Panc1 (cell line): ENCODE measurements at regions not wholly inside any gene's neighbourhood (a gene's known extent, or its start where the extent isn't known, plus 50 kb on each side); places are given as distances from the start of the nearest gene placed in this dataset.

Source experiments
- ATAC-seq: fragments of 200-7000 bp; cut with Tn5 transposase; 2 replicates; pipeline ENCODE4 v1.9.1; 2020; ENCODE audit warnings: mild to moderate bottlenecking, moderate library complexity
- BruUV-seq: library from RNA; stranded (reverse); fragments of 400-500 nt; replicated peaks from 2 replicates; lab custom pipeline; 2021; lab: Mats Ljungman, UMichigan
- CTCF ChIA-PET: fragments of 300-600 bp; sonication (Branson Sonifier 250); formaldehyde crosslinking; loops from one replicate; lab custom pipeline; 2022; ENCODE audit warnings: antibody characterized with exemption; lab: Charles Lee
- POLR2A ChIA-PET: fragments of 300-600 bp; sonication (Branson Sonifier 250); formaldehyde crosslinking; loops from one replicate; lab custom pipeline; 2022; ENCODE audit warnings: antibody characterized with exemption; lab: Charles Lee
- DNase-seq: peaks from one replicate; pipeline ENCODE4 v3.0.0-alpha.2; 2010; ENCODE audit warnings: low read depth, low spot score
- H3K27ac ChIP-seq: 2 replicates; pipeline ENCODE4 v1.5.1; 2011; ENCODE audit warnings: mild to moderate bottlenecking, low read length, inconsistent platforms
- H3K27me3 ChIP-seq: fragments of 200-500 bp; sonication (Bioruptor generic); 2 replicates; pipeline ENCODE4 v1.6.0; 2014; ENCODE audit warnings: low read length, inconsistent platforms; ENCODE audit not compliant: control insufficient read depth, insufficient read depth
- H3K36me3 ChIP-seq: fragments of 200-500 bp; sonication (Bioruptor generic); 2 replicates; pipeline ENCODE4 v1.5.1; 2014; ENCODE audit warnings: inconsistent platforms, mild to moderate bottlenecking, low read length, moderate library complexity; ENCODE audit not compliant: control insufficient read depth, insufficient read depth
- H3K4me1 ChIP-seq: 2 replicates; pipeline ENCODE4 v1.5.1; 2011; ENCODE audit warnings: inconsistent platforms, mild to moderate bottlenecking, low read length, moderate library complexity; ENCODE audit not compliant: control insufficient read depth, insufficient read depth
- H3K4me3 ChIP-seq, 2 experiments: 2 replicates each; pipeline ENCODE4 v1.5.1; 2011 to 2012; ENCODE audit warnings: low read depth in 2 of 2, low read length in 2 of 2, mild to moderate bottlenecking in 2 of 2, inconsistent platforms in 1 of 2, moderate library complexity in 1 of 2
- H3K9me3 ChIP-seq: fragments of 200-500 bp; sonication (Bioruptor generic); 2 replicates; pipeline ENCODE4 v1.5.1; 2014; ENCODE audit warnings: low read depth, mild to moderate bottlenecking, inconsistent platforms, low read length, moderate library complexity; ENCODE audit not compliant: control insufficient read depth, insufficient read depth
- CTCF ChIP-seq: fragments of 450-650 bp; IDR thresholded peaks from 2 replicates; pipeline ENCODE4 v1.5.1; 2017; ENCODE audit warnings: mild to moderate bottlenecking
- POLR2AphosphoS5 ChIP-seq: IDR thresholded peaks from 2 replicates; pipeline ENCODE4 v1.6.1; 2012; ENCODE audit warnings: mild to moderate bottlenecking, low read depth, low read length, moderate library complexity
- REST ChIP-seq, 2 experiments: IDR thresholded peaks; 2 replicates each; pipeline ENCODE4 v1.6.1; 2011 to 2012; ENCODE audit warnings: low read depth in 2 of 2, control low read depth in 1 of 2, low read length in 1 of 2, mild to moderate bottlenecking in 1 of 2, moderate library complexity in 1 of 2; ENCODE audit not compliant: insufficient read depth in 1 of 2
- SIN3A ChIP-seq: IDR thresholded peaks from 2 replicates; pipeline ENCODE4 v1.6.1; 2012; ENCODE audit warnings: low read depth, mild to moderate bottlenecking, low read length, moderate library complexity, borderline replicate concordance; ENCODE audit not compliant: insufficient read depth
- TCF7L2 ChIP-seq: IDR thresholded peaks from 2 replicates; pipeline ENCODE4 v1.6.1; 2011; ENCODE audit warnings: mild to moderate bottlenecking, low read depth, low read length, inconsistent platforms
- in situ Hi-C: cut with HindIII; loops from 2 replicates; pipeline ENCODE4 v1.10.0; 2016; ENCODE audit warnings: low sequenced_read_pairs, low pct_unique_long_range_greater_than_20kb
- intact Hi-C: fragments of 100-400 bp; cut with micrococcal nuclease; formaldehyde crosslinking; loops from one replicate; pipeline ENCODE4 v1.10.0; 2022; ENCODE audit not compliant: unreplicated experiment

- H3K27ac ChIP-seq = no peak overlapping the region
- H3K36me3 ChIP-seq = no peaks in the 10 kb centered on the region
- no peaks in the 10 kb centered on the region for H3K27me3 ChIP-seq
- in situ Hi-C loops (no loop called here), intact Hi-C loops (no loop called here)
- DNase-seq (no peak), ATAC-seq (no peak)
- no peaks in the 10 kb centered on the region for H3K4me1 ChIP-seq
- no peaks in the 10 kb centered on the region for H3K9me3 ChIP-seq
- no peak overlapping the region for H3K4me3 ChIP-seq
- CTCF ChIA-PET = no interaction called here
- no TSS peak for BruUV-seq
- TF ChIP-seq POLR2AphosphoS5 = no peak
- TF ChIP-seq REST (IDR thresholded peaks at IDR 0.05; ENCODE audit: insufficient read depth in 1 of 2, low read depth in 2 of 2, low read length in 1 of 2) = no peak
- TF ChIP-seq TCF7L2 = no peak
- TF ChIP-seq CTCF = no peak
- TF ChIP-seq SIN3A = no peak
- POLR2A ChIA-PET = no interaction called here
Measured at GRCh38 chr4:147327322-147327721, 153.6 kb upstream of the EDNRA start.

GRCh38 chr4:147328189-147328588 is 152.7 kb upstream of the EDNRA start:
- TF ChIP-seq CTCF (no peak), POLR2AphosphoS5 (no peak), TCF7L2 (no peak), REST (IDR thresholded peaks at IDR 0.05; ENCODE audit: insufficient read depth in 1 of 2, low read depth in 2 of 2, low read length in 1 of 2) (no peak), SIN3A (no peak)
- no peaks in the 10 kb centered on the region for H3K9me3 ChIP-seq
- in situ Hi-C loops = no loop called here
- no TSS peak for BruUV-seq
- CTCF ChIA-PET = no interaction called here
- H3K27ac ChIP-seq = no peak overlapping the region
- no peak for DNase-seq
- H3K27me3 ChIP-seq = no peaks in the 10 kb centered on the region
- H3K4me3 ChIP-seq = no peak overlapping the region
- no peaks in the 10 kb centered on the region for H3K36me3 ChIP-seq
- POLR2A ChIA-PET = no interaction called here
- intact Hi-C loops = no loop called here
- no peaks in the 10 kb centered on the region for H3K4me1 ChIP-seq
- ATAC-seq = no peak
